ENCODE measurements at regions not wholly inside any gene's neighbourhood (a gene's known extent, or its start where the extent isn't known, plus 50 kb on each side); places are given as distances from the start of the nearest gene placed in this dataset.
"Not testable (repeated sequence)": the region's sequence is repeated elsewhere in the genome, so short reads cannot be mapped to it uniquely, and the experiment has no call there.

DNA sequence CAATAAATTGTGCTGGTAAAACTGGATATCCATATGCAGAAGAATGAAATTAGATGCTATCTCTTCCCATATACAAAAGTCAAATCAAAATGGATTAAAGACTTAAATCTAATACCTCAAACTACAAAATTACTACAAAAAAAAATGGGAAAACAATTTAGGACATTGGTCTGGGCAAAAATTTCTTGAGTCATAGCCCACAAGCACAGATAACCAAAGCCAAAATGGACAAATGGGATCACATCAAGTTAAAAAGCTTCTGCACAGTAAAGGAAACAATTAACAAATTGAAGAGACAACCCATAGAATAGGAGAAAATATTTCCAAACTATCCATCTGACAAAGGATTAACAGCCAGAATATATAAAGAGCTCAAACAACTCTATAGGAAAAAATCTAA is 264.6 kb downstream of the NUAK1 start:
- intact Hi-C loops (cut with DNase I): no loop called here
- no peak for DNase-seq (ENCODE audit: low spot score)

DNA sequence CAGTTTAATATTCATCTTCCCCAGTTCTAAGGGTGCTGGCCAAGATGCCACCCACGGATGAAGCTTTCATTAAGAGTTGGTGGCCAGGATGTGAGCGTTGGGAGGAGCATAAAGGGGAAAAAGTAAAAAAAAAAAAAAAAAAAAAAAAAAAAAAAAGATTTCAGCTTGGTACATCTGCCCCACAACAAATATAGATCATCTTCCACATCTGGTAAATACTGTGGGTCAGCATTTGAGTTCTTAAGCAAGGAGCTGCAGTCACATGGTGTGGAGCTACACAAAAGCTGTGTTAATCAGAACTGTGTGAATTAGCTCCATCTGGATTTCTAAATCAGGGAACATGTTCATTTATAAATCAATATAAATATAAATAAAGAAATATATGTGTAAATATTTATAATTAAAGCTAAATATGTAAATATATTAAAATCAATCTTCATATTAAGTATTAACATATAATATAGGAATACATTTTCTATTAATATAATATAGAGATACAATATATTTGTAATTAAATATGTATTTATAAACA is 262.3 kb downstream of the NUAK1 start:
- no peak for DNase-seq (ENCODE audit: low spot score)
- intact Hi-C loops (cut with DNase I): no loop called here

- intact Hi-C loops (cut with DNase I): no loop called here
- no peak for DNase-seq (ENCODE audit: low spot score)
These were observed 259.8 kb downstream of the NUAK1 start for GRCh38 chr12:105878964-105879363.

DNA sequence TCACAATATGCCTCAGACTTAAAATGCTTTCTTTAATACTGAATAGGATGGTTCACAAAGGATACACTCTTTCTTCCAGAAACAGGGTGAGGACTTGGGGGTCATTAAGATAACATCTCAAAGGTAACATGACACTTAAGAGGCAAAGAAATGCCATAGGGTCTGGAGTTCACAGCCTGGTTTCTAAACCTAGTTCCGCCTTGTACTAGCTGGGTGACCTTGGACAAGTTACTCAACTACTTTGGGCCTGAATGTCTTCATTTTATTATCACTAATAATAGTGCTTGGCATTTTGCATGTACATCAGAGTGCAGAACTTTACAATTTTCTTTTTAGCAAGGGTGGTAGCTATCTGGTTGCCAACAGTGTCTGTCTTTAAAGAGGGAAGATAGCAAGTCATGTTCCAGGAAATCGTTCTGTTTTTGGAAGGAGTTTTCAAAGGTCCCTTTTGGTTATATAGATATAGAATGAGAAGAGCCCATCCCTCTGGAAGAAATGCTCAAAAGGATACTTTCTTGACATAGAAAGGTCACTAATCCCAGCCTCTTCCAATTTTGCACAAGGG is 257.8 kb downstream of the NUAK1 start:
- DNase-seq (ENCODE audit: low spot score): no peak
- intact Hi-C loops (cut with DNase I): no loop called here

- DNase-seq (ENCODE audit: low spot score): peak; percentile 76
These were observed 256.4 kb downstream of the NUAK1 start for GRCh38 chr12:105882404-105882803.

DNA sequence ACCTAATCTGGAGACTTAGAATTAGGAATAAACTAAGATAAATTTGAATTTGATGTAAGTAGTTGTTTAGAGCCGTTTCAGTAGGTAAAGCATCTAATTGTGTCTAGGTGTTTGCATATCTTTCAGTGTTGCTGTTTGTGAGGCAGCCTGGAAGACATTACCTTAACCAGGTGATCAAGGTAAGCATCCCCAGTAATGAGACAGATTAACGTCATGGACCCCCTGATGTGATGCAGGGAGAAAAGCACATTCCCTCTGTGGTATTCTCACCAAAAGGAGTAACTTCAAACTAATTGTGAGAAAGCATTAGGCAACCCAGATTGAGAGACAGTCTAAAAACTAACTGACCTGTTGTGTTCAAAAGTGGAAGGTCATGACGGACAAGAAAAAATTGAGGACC is 251.6 kb downstream of the NUAK1 start:
- DNase-seq (ENCODE audit: low spot score): no peak
- intact Hi-C loops (cut with DNase I): no loop called here

More at GRCh38 chr12:105882404-105882803, 256.4 kb downstream of the NUAK1 start:
- intact Hi-C loops (cut with DNase I): no loop called here

DNA sequence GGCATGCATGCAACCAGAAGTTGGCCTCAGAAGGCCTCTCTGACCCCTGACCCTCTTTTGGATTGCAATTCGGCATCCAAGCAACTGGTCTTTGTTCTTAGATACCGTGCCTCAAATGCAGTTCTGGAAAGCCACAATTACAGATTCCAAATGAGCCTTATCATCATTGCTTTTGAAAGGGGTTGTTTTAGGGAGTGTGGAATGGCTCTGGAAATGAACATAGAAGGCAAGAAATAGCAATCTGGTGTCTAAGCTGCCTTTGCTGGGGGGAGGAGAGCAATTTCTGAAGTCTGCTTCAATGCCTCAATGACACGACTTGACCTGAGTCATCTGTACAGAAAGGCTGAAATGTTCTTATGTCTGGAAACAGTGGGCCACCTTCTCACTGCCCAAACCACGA is 250.1 kb downstream of the NUAK1 start:
- intact Hi-C loops (cut with DNase I): no loop called here
- no peak for DNase-seq (ENCODE audit: low spot score)

- intact Hi-C loops (cut with DNase I): no loop called here
- DNase-seq (ENCODE audit: low spot score): no peak
These were observed 246.3 kb downstream of the NUAK1 start for GRCh38 chr12:105892362-105892910.

GRCh38 chr12:105895197-105895832 is 243.4 kb downstream of the NUAK1 start:
- DNase-seq (ENCODE audit: low spot score); intact Hi-C loops (cut with DNase I): not testable (repeated sequence)

GRCh38 chr12:105897311-105897725 is 241.4 kb downstream of the NUAK1 start:
- intact Hi-C loops (cut with DNase I): no loop called here
- DNase-seq (ENCODE audit: low spot score): no peak

DNA sequence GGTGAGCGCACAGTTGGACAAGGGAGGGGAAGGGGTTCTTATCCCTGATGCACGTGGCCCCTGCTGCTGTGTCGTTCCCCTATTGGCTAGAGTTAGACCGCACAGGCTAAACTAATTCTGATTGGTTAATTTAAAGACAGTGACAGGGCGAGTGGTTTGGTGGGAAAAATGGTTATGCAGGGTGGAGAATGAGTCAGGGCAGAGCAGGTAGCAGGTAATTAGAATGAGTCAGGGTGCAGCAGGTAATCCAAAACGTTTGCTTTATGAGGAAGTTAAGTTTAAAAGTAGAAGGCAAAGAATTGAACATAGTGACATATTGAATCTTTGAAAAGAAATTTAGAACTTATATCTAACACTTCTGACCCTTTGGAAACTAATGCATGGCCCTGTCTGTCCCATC is 240.5 kb downstream of the NUAK1 start:
- DNase-seq (ENCODE audit: low spot score); intact Hi-C loops (cut with DNase I): not testable (repeated sequence)

DNA sequence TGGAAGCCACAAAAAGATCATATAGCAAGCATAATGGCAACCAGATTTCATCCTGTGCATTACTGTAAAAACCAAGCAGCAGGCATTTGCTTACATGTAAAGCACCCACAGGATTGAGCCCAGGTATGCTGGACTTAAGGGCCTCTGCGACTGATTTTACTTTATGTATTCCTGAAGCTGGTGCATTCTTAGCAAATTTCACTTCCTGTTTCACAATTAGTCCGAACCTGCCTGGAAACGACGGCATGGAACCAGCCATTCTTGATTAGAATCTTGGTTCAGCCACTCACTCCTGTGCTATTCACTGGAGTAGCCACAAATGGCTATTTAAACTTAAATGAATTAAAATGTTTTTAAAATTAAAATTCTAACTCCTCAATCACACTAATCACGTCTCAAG is 239.2 kb downstream of the NUAK1 start:
- no peak for DNase-seq (ENCODE audit: low spot score)
- intact Hi-C loops (cut with DNase I): no loop called here

- no peak for DNase-seq (ENCODE audit: low spot score)
- intact Hi-C loops (cut with DNase I): no loop called here
These were observed 232.2 kb downstream of the NUAK1 start for GRCh38 chr12:105906561-105906960.

DNA sequence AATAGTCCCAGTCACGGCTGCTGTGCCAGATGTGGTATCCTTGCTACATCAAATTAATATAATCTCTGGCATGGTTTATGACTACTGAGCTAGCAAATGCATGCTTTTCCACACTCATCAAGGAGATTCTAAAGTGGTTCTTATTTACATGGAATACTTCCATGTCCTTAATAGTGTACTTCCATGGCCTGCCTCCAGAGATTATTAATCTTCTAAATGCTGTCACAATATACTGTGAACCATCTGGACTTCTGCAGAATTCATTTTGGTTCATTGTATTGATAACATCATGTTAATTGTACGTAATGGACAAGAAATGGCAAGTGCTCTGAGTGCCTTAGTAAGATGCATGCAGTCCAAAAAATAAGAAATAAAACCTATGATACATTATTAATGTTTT is 230.8 kb downstream of the NUAK1 start:
- intact Hi-C loops (cut with DNase I): no loop called here
- no peak for DNase-seq (ENCODE audit: low spot score)

- DNase-seq (ENCODE audit: low spot score): no peak
- intact Hi-C loops (cut with DNase I): no loop called here
These were observed 228.7 kb downstream of the NUAK1 start for GRCh38 chr12:105910030-105910429.

- no peak for DNase-seq (ENCODE audit: low spot score)
- intact Hi-C loops (cut with DNase I): no loop called here
These were observed 226.8 kb downstream of the NUAK1 start for GRCh38 chr12:105911966-105912365.

GRCh38 chr12:105912882-105913678 is 225.7 kb downstream of the NUAK1 start:
- no peak for DNase-seq (ENCODE audit: low spot score)
- intact Hi-C loops (cut with DNase I): no loop called here

GRCh38 chr12:105915997-105916759 is 222.6 kb downstream of the NUAK1 start:
- intact Hi-C loops (cut with DNase I): no loop called here
- DNase-seq (ENCODE audit: low spot score): no peak

- DNase-seq (ENCODE audit: low spot score): no peak
- intact Hi-C loops (cut with DNase I): no loop called here
These were observed 222.1 kb downstream of the NUAK1 start for GRCh38 chr12:105916760-105917039.

Measured in posterior vena cava (tissue), 2 donors.